Thymus (tissue), 11 donors: ENCODE measurements at regions not wholly inside any gene's neighbourhood (a gene's known extent, or its start where the extent isn't known, plus 50 kb on each side); places are given as distances from the start of the nearest gene placed in this dataset.

Experiments used
- DNase-seq, 9 donors: peaks; one replicate each; pipeline ENCODE4 v3.0.0-alpha.2; 2013; ENCODE audit warnings: low spot score in 9 of 9, low read depth in 6 of 9, missing footprints in 1 of 9
- H3K27ac ChIP-seq, 2 donors: one replicate each; pipeline ENCODE4 v1.5.1; 2013; ENCODE audit warnings: control low read depth in 1 of 2, low read depth in 1 of 2, low read length in 1 of 2, mild to moderate bottlenecking in 1 of 2, moderate library complexity in 1 of 2
- H3K27me3 ChIP-seq, 2 donors: one replicate each; pipeline ENCODE4 v1.5.1; 2013; ENCODE audit warnings: low read length in 1 of 2; ENCODE audit not compliant: control insufficient read depth in 2 of 2, insufficient read depth in 1 of 2
- H3K36me3 ChIP-seq, 2 donors: one replicate each; pipeline ENCODE4 v1.5.1; 2013; ENCODE audit warnings: low read length in 1 of 2, mild to moderate bottlenecking in 1 of 2, moderate library complexity in 1 of 2; ENCODE audit not compliant: control insufficient read depth in 2 of 2, insufficient read depth in 2 of 2
- H3K4me1 ChIP-seq, 2 donors: one replicate each; pipeline ENCODE4 v1.5.1; 2013; ENCODE audit warnings: low read length in 2 of 2; ENCODE audit not compliant: control insufficient read depth in 2 of 2, insufficient read depth in 2 of 2
- H3K4me3 ChIP-seq, 2 donors: one replicate each; pipeline ENCODE4 v1.5.1; 2013; ENCODE audit warnings: low read length in 2 of 2, control low read depth in 1 of 2, mild to moderate bottlenecking in 1 of 2
- H3K9me3 ChIP-seq, 2 donors: one replicate each; pipeline ENCODE4 v1.5.1; 2013; ENCODE audit warnings: low read length in 1 of 2, mild to moderate bottlenecking in 1 of 2; ENCODE audit not compliant: control insufficient read depth in 2 of 2, insufficient read depth in 1 of 2
- WGBS: extraction: QIAGEN DNeasy Blood & Tissue Kit; methylation state at CpG from one replicate; pipeline ENCODE4 v1.1.7; 2013; 5-methylcytosine and 5-hydroxymethylcytosine counted together
- donor health status: healthy.

GRCh38 chr7:155360495-155361345, 63.0 kb downstream of the INSIG1 start:
- 41% methylated on average over 20 of the region's 20 CpGs for WGBS
- H3K4me3 ChIP-seq, result no peak overlapping the region
- H3K36me3 ChIP-seq, result no peaks in the 10 kb centered on the region
- H3K27ac ChIP-seq, result no peak overlapping the region
- peaks cover 0 to 11% of the 10 kb centered on the region in 2 donors for H3K4me1 ChIP-seq
- no peak for DNase-seq
- no peaks in the 10 kb centered on the region for H3K9me3 ChIP-seq
- H3K27me3 ChIP-seq, result peaks cover 0 to 93% of the 10 kb centered on the region in 2 donors

- no peaks in the 10 kb centered on the region for H3K9me3 ChIP-seq
- H3K27ac ChIP-seq, result no peak overlapping the region
- DNase-seq, result no peak
- no peak overlapping the region for H3K4me3 ChIP-seq
- H3K36me3 ChIP-seq, result no peaks in the 10 kb centered on the region
- H3K27me3 ChIP-seq, result peaks cover 0 to 91% of the 10 kb centered on the region in 2 donors
- WGBS, result 68% methylated on average over 12 of the region's 12 CpGs
- H3K4me1 ChIP-seq, result peaks cover 0 to 11% of the 10 kb centered on the region in 2 donors
Observed at GRCh38 chr7:155361346-155361680, 63.6 kb downstream of the INSIG1 start.

- WGBS, result 97% methylated on average over 7 of the region's 7 CpGs
- Histone ChIP-seq H3K4me1 (peaks cover 0 to 11% of the 10 kb centered on the region in 2 donors), H3K4me3 (no peak overlapping the region), H3K36me3 (no peaks in the 10 kb centered on the region), H3K9me3 (no peaks in the 10 kb centered on the region), H3K27ac (no peak overlapping the region), H3K27me3 (peaks cover 0 to 88% of the 10 kb centered on the region in 2 donors)
- DNase-seq, result no peak
Observed at GRCh38 chr7:155361947-155362346, 64.3 kb downstream of the INSIG1 start.

- DNase-seq, result no peak
- H3K4me1 ChIP-seq, result peaks cover 0 to 11% of the 10 kb centered on the region in 2 donors
- WGBS, result 93% methylated on average over 11 of the region's 11 CpGs
- H3K27ac ChIP-seq, result no peak overlapping the region
- H3K4me3 ChIP-seq, result no peak overlapping the region
- no peaks in the 10 kb centered on the region for H3K9me3 ChIP-seq
- no peaks in the 10 kb centered on the region for H3K36me3 ChIP-seq
- peaks cover 0 to 81% of the 10 kb centered on the region in 2 donors for H3K27me3 ChIP-seq
Observed at GRCh38 chr7:155362380-155363145, 64.9 kb downstream of the INSIG1 start.

- Histone ChIP-seq H3K36me3 (no peaks in the 10 kb centered on the region), H3K27ac (no peak overlapping the region), H3K9me3 (no peaks in the 10 kb centered on the region), H3K27me3 (peaks cover 0 to 76% of the 10 kb centered on the region in 2 donors), H3K4me3 (no peak overlapping the region), H3K4me1 (peaks cover 0 to 11% of the 10 kb centered on the region in 2 donors)
- WGBS, result 96% methylated on average over 9 of the region's 9 CpGs
- DNase-seq, result no peak
Observed at GRCh38 chr7:155363146-155363539, 65.5 kb downstream of the INSIG1 start.

- 79% methylated on average over 20 of the region's 20 CpGs for WGBS
- Histone ChIP-seq H3K9me3 (no peaks in the 10 kb centered on the region), H3K4me3 (no peak overlapping the region), H3K27me3 (peaks cover 2 to 74% of the 10 kb centered on the region in 2 donors), H3K36me3 (no peaks in the 10 kb centered on the region), H3K27ac (no peak overlapping the region), H3K4me1 (peaks cover 0 to 11% of the 10 kb centered on the region in 2 donors)
- peak in 4 of 9 donors; percentile 21 to 69 (median 42) for DNase-seq
Observed at GRCh38 chr7:155363852-155364600, 66.3 kb downstream of the INSIG1 start.

GRCh38 chr7:155365146-155365874, 67.6 kb downstream of the INSIG1 start:
- peaks cover 15 to 74% of the 10 kb centered on the region in 2 donors for H3K27me3 ChIP-seq
- no peak overlapping the region for H3K27ac ChIP-seq
- 93% methylated on average over 12 of the region's 12 CpGs for WGBS
- H3K4me3 ChIP-seq, result no peak overlapping the region
- H3K36me3 ChIP-seq, result no peaks in the 10 kb centered on the region
- H3K4me1 ChIP-seq, result peaks cover 0 to 11% of the 10 kb centered on the region in 2 donors
- H3K9me3 ChIP-seq, result no peaks in the 10 kb centered on the region
- DNase-seq, result no peak

- Histone ChIP-seq H3K9me3 (peaks cover 0 to 15% of the 10 kb centered on the region in 2 donors), H3K27me3 (peaks cover 48 to 74% of the 10 kb centered on the region in 2 donors), H3K27ac (no peak overlapping the region), H3K36me3 (no peaks in the 10 kb centered on the region), H3K4me3 (no peak overlapping the region), H3K4me1 (peaks cover 0 to 15% of the 10 kb centered on the region in 2 donors)
- DNase-seq, result no peak
- WGBS, result 94% methylated on average over 7 of the region's 7 CpGs
Observed at GRCh38 chr7:155368894-155369600, 71.4 kb downstream of the INSIG1 start.
